Heart left ventricle (tissue), 16 donors: ENCODE measurements at regions not wholly inside any gene's neighbourhood (a gene's known extent, or its start where the extent isn't known, plus 50 kb on each side); places are given as distances from the start of the nearest gene placed in this dataset.
"Not testable (repeated sequence)": the region's sequence is repeated elsewhere in the genome, so short reads cannot be mapped to it uniquely, and the experiment has no call there.

ENCODE experiments used
- ATAC-seq, 4 donors: fragments of 200-7000 bp; cut with Tn5 transposase; one replicate each; pipeline ENCODE4 v1.9.1; 2020 to 2022; ENCODE audit warnings: moderate library complexity in 4 of 4, mild to moderate bottlenecking in 3 of 4, moderate number of reproducible peaks in 1 of 4
- DNase-seq, 5 donors: peaks; one replicate each; pipeline ENCODE4 v3.0.0-alpha.2; 2020
- H3K27ac ChIP-seq, 12 donors: fragments of 200-600 bp; sonication (generic) in 4 of 12; one replicate each; pipeline versions ENCODE4 v1.5.0 to v1.8.0; 2016 to 2022; ENCODE audit warnings: mild to moderate bottlenecking in 2 of 12
- H3K27me3 ChIP-seq, 9 donors: fragments of 200-600 bp; sonication (generic) in 2 of 9; one replicate each; pipeline versions ENCODE4 v1.5.1 to v1.8.0; 2016 to 2022; ENCODE audit warnings: mild to moderate bottlenecking in 3 of 9
- H3K36me3 ChIP-seq, 9 donors: fragments of 200-600 bp; sonication (generic) in 2 of 9; one replicate each; pipeline versions ENCODE4 v1.5.0 to v1.8.0; 2018 to 2022; ENCODE audit warnings: mild to moderate bottlenecking in 2 of 9
- H3K4me1 ChIP-seq, 12 donors: fragments of 200-600 bp; sonication (generic) in 4 of 12; one replicate each; pipeline versions ENCODE4 v1.5.0 to v1.8.0; 2016 to 2022; ENCODE audit warnings: mild to moderate bottlenecking in 3 of 12
- H3K4me3 ChIP-seq, 12 donors: fragments of 200-600 bp; sonication (generic) in 4 of 12; one replicate each; pipeline versions ENCODE4 v1.5.0 to v1.8.0; 2017 to 2022; ENCODE audit warnings: mild to moderate bottlenecking in 9 of 12, moderate library complexity in 4 of 12
- H3K9me3 ChIP-seq, 12 donors: fragments of 200-600 bp; sonication (generic) in 4 of 12; one replicate each; pipeline versions ENCODE4 v1.5.0 to v1.8.0; 2016 to 2022; ENCODE audit warnings: mild to moderate bottlenecking in 1 of 12
- CTCF ChIP-seq, 12 donors: fragments of 200-600 bp; sonication (generic) in 4 of 12; IDR thresholded peaks; one replicate each; pipeline versions ENCODE4 v1.5.0 to v1.8.0; 2018 to 2022; ENCODE audit warnings: antibody characterized with exemption in 12 of 12, mild to moderate bottlenecking in 5 of 12
- POLR2A ChIP-seq, 2 donors: fragments of 450-650 bp; IDR thresholded peaks; one replicate each; pipeline ENCODE4 v1.6.1; 2017; ENCODE audit warnings: antibody characterized with exemption in 2 of 2, mild to moderate bottlenecking in 2 of 2, moderate library complexity in 2 of 2
- WGBS, 4 donors: extraction: QIAGEN DNeasy Blood & Tissue Kit in 2 of 4; methylation state at CpG; one replicate each; pipeline versions ENCODE4 v1.1.5 to v1.1.7; 2013 to 2018; 5-methylcytosine and 5-hydroxymethylcytosine counted together
- intact Hi-C, 10 donors: fragments of 100-400 bp; cut with DNase I; formaldehyde crosslinking; loops; one replicate each; pipeline versions ENCODE4 v1.11.1 to v1.14.2; 2022
- donor health status: ischemic (EF 13 %, LVEDD 7.1; RV severe dilation, severe dysfunction).
- donor health status: healthy with polysubstance abuse.
- donor health status: DM: no; HTN: yes; CAD: no.
- donor health status: DM: no; HTN: no; CAD: no.
- donor health status: ischemic (EF 25% LVEDD 6.9; RV normal size, moderate dysfunction).
- donor health status: ischemic (EF 25% LVEDD 5.7; RV mildly dilated, moderate dysfunction).
- donor health status: healthy.
- donor health status: DM: yes; HTN: yes; CAD: no.
- donor health status: ischemic (EF 35%, LVEDD 5.7; RV mildly dilated, moderate dysfunction).
- donor health status: nonischemic (EF 11% LVEDD 7.7; RV severe dilation, severe dysfunction).
- donor health status: DM: yes; HTN: yes; CAD: no.
- donor health status: PGD.
- donor health status: ischemic (EF 29% LVEDD 5.4; RV normal size, mild dysfunction).
- donor health status: nonischemic (EF 23%, LVEDD 6.1; RV moderate dilation, normal function).

GRCh38 chr11:57905439-57905838, 118.2 kb upstream of the OR9Q1 start:
- no peak for DNase-seq
- no peak for ATAC-seq
- Histone ChIP-seq H3K4me1 (peaks cover 0 to 7% (median 0%) of the 10 kb centered on the region in 12 donors), H3K4me3 (no peak overlapping the region), H3K27me3 (no peaks in the 10 kb centered on the region), H3K27ac (no peak overlapping the region), H3K9me3 (no peaks in the 10 kb centered on the region), H3K36me3 (no peaks in the 10 kb centered on the region)
- WGBS, 4 donors = 76 to 89% (median 81%) methylated on average over 2 of the region's 2 CpGs
- intact Hi-C loops = loop anchor here in 1 of 10 donors (5.0 kb wide), 1 partner anchor 52 kb away; no protein-coding TSS in a partner anchor
- no peak for TF ChIP-seq CTCF (IDR thresholded peaks at IDR 0.05)
- no peak for TF ChIP-seq POLR2A (IDR thresholded peaks at IDR 0.05)

GRCh38 chr11:57908399-57908798, 115.3 kb upstream of the OR9Q1 start:
- not testable (repeated sequence) for H3K9me3 ChIP-seq, H3K36me3 ChIP-seq, H3K27me3 ChIP-seq, DNase-seq, ATAC-seq, H3K27ac ChIP-seq, H3K4me1 ChIP-seq, H3K4me3 ChIP-seq
- intact Hi-C loops = loop anchor here in 1 of 10 donors (5.0 kb wide), 1 partner anchor 49 kb away; no protein-coding TSS in a partner anchor
- WGBS, 4 donors = 90 to 93% (median 92%) methylated on average over 2 of the region's 2 CpGs

- intact Hi-C loops, H3K27ac ChIP-seq, H3K27me3 ChIP-seq, H3K4me1 ChIP-seq, H3K4me3 ChIP-seq, DNase-seq, ATAC-seq, H3K9me3 ChIP-seq, H3K36me3 ChIP-seq: not testable (repeated sequence)
- WGBS, 4 donors = 73 to 81% (median 78%) methylated on average over 4 of the region's 4 CpGs
These were observed 112.2 kb upstream of the OR9Q1 start for GRCh38 chr11:57911522-57911921.

- Histone ChIP-seq H3K27me3 (no peaks in the 10 kb centered on the region), H3K4me3 (no peak overlapping the region), H3K9me3 (peaks cover 0 to 4% (median 0%) of the 10 kb centered on the region in 12 donors), H3K4me1 (no peaks in the 10 kb centered on the region), H3K36me3 (no peaks in the 10 kb centered on the region), H3K27ac (no peak overlapping the region)
- intact Hi-C loops = no loop called here
- ATAC-seq (no peak), DNase-seq (no peak)
- no peak for TF ChIP-seq CTCF (IDR thresholded peaks at IDR 0.05)
- TF ChIP-seq POLR2A (IDR thresholded peaks at IDR 0.05) = no peak
- WGBS, 4 donors = 73 to 85% (median 79%) methylated on average over 5 to 6 of the region's 6 CpGs
These were observed 109.7 kb upstream of the OR9Q1 start for GRCh38 chr11:57913715-57914704.

GRCh38 chr11:57917632-57918031, 106.0 kb upstream of the OR9Q1 start:
- WGBS, 4 donors = 80 to 91% (median 83%) methylated on average over 5 of the region's 5 CpGs
- DNase-seq (no peak), ATAC-seq (no peak)
- H3K27ac ChIP-seq = no peak overlapping the region
- TF ChIP-seq CTCF (IDR thresholded peaks at IDR 0.05) = no peak
- no peak for TF ChIP-seq POLR2A (IDR thresholded peaks at IDR 0.05)
- H3K4me1 ChIP-seq = no peaks in the 10 kb centered on the region
- H3K36me3 ChIP-seq = no peaks in the 10 kb centered on the region
- H3K27me3 ChIP-seq = no peaks in the 10 kb centered on the region
- intact Hi-C loops = no loop called here
- H3K9me3 ChIP-seq = peaks cover 0 to 4% (median 0%) of the 10 kb centered on the region in 12 donors
- no peak overlapping the region for H3K4me3 ChIP-seq
